ENCODE measurements at regions not wholly inside any gene's neighbourhood (a gene's known extent, or its start where the extent isn't known, plus 50 kb on each side); places are given as distances from the start of the nearest gene placed in this dataset.

- no peak overlapping the region for H3K27ac ChIP-seq (ENCODE audit: insufficient read depth in 1 of 2, low read depth in 1 of 2, low read length in 2 of 2, poor library complexity in 1 of 2, severe bottlenecking in 2 of 2)
- peaks cover 0 to 2% (median 0%) of the 10 kb centered on the region in 5 experiments for H3K9me3 ChIP-seq (ENCODE audit: control extremely low read depth in 1 of 5, control insufficient read depth in 4 of 5, insufficient read depth in 2 of 5, low read depth in 1 of 5, low read length in 4 of 5)
- DNase-seq = no peak
- no peaks in the 10 kb centered on the region for H3K4me1 ChIP-seq (ENCODE audit: control extremely low read depth in 1 of 4, control insufficient read depth in 4 of 4, insufficient read depth in 4 of 4, low read length in 3 of 4)
- H3K27me3 ChIP-seq (replicated peaks in 2 of 5; ENCODE audit: control insufficient read depth in 4 of 5, insufficient read depth in 5 of 5, low read length in 4 of 5) = no peaks in the 10 kb centered on the region
- WGBS (ENCODE audit: insufficient coverage) = 80% methylated on average over 1 of the region's 3 CpGs
- H3K36me3 ChIP-seq (ENCODE audit: control insufficient read depth in 4 of 4, insufficient read depth in 4 of 4, low read length in 3 of 4) = no peaks in the 10 kb centered on the region
- CTCF ChIA-PET = interaction anchor here (1.0 kb wide), 1 partner anchor 8 kb away, joined by 3 read pairs; no protein-coding TSS in a partner anchor
- no peak overlapping the region for H3K4me3 ChIP-seq (ENCODE audit: control insufficient read depth in 1 of 7, extremely low read depth in 1 of 7, insufficient read depth in 4 of 7, low read depth in 2 of 7, low read length in 6 of 7)
- POLR2A ChIA-PET = no interaction called here
Measured at GRCh38 chr14:62304257-62304656, 542.0 kb downstream of the SNAPC1 start.

- 93% methylated on average over 3 of the region's 3 CpGs for WGBS (ENCODE audit: insufficient coverage)
- ChIA-PET POLR2A (no interaction called here), CTCF (no interaction called here)
- Histone ChIP-seq H3K36me3 (ENCODE audit: control insufficient read depth in 4 of 4, insufficient read depth in 4 of 4, low read length in 3 of 4) (no peaks in the 10 kb centered on the region), H3K9me3 (ENCODE audit: control extremely low read depth in 1 of 5, control insufficient read depth in 4 of 5, insufficient read depth in 2 of 5, low read depth in 1 of 5, low read length in 4 of 5) (peaks cover 0 to 2% (median 0%) of the 10 kb centered on the region in 5 experiments), H3K27ac (ENCODE audit: insufficient read depth in 1 of 2, low read depth in 1 of 2, low read length in 2 of 2, poor library complexity in 1 of 2, severe bottlenecking in 2 of 2) (no peak overlapping the region), H3K27me3 (replicated peaks in 2 of 5; ENCODE audit: control insufficient read depth in 4 of 5, insufficient read depth in 5 of 5, low read length in 4 of 5) (no peaks in the 10 kb centered on the region), H3K4me3 (ENCODE audit: control insufficient read depth in 1 of 7, extremely low read depth in 1 of 7, insufficient read depth in 4 of 7, low read depth in 2 of 7, low read length in 6 of 7) (no peak overlapping the region), H3K4me1 (ENCODE audit: control extremely low read depth in 1 of 4, control insufficient read depth in 4 of 4, insufficient read depth in 4 of 4, low read length in 3 of 4) (no peaks in the 10 kb centered on the region)
- DNase-seq = no peak
Measured at GRCh38 chr14:62307844-62308243, 545.6 kb downstream of the SNAPC1 start.

- H3K27me3 ChIP-seq (replicated peaks in 2 of 5; ENCODE audit: control insufficient read depth in 4 of 5, insufficient read depth in 5 of 5, low read length in 4 of 5) = no peaks in the 10 kb centered on the region
- no peaks in the 10 kb centered on the region for H3K4me1 ChIP-seq (ENCODE audit: control extremely low read depth in 1 of 4, control insufficient read depth in 4 of 4, insufficient read depth in 4 of 4, low read length in 3 of 4)
- POLR2A ChIA-PET = no interaction called here
- WGBS (ENCODE audit: insufficient coverage) = 94% methylated on average over 2 of the region's 3 CpGs
- H3K27ac ChIP-seq (ENCODE audit: insufficient read depth in 1 of 2, low read depth in 1 of 2, low read length in 2 of 2, poor library complexity in 1 of 2, severe bottlenecking in 2 of 2) = no peak overlapping the region
- DNase-seq = no peak
- CTCF ChIA-PET = no interaction called here
- no peaks in the 10 kb centered on the region for H3K36me3 ChIP-seq (ENCODE audit: control insufficient read depth in 4 of 4, insufficient read depth in 4 of 4, low read length in 3 of 4)
- H3K9me3 ChIP-seq (ENCODE audit: control extremely low read depth in 1 of 5, control insufficient read depth in 4 of 5, insufficient read depth in 2 of 5, low read depth in 1 of 5, low read length in 4 of 5) = peaks cover 0 to 2% (median 0%) of the 10 kb centered on the region in 5 experiments
- no peak overlapping the region for H3K4me3 ChIP-seq (ENCODE audit: control insufficient read depth in 1 of 7, extremely low read depth in 1 of 7, insufficient read depth in 4 of 7, low read depth in 2 of 7, low read length in 6 of 7)
Measured at GRCh38 chr14:62308316-62308715, 546.1 kb downstream of the SNAPC1 start.

- H3K9me3 ChIP-seq (ENCODE audit: control extremely low read depth in 1 of 5, control insufficient read depth in 4 of 5, insufficient read depth in 2 of 5, low read depth in 1 of 5, low read length in 4 of 5) = peaks cover 0 to 2% (median 0%) of the 10 kb centered on the region in 5 experiments
Measured at GRCh38 chr14:62308891-62309290, 546.7 kb downstream of the SNAPC1 start.

GRCh38 chr14:62313212-62313611 lies 551.0 kb downstream of the SNAPC1 start:
- H3K36me3 ChIP-seq (ENCODE audit: control insufficient read depth in 4 of 4, insufficient read depth in 4 of 4, low read length in 3 of 4) = no peaks in the 10 kb centered on the region
- no peak overlapping the region for H3K27ac ChIP-seq (ENCODE audit: insufficient read depth in 1 of 2, low read depth in 1 of 2, low read length in 2 of 2, poor library complexity in 1 of 2, severe bottlenecking in 2 of 2)
- 100% methylated on average over 2 of the region's 3 CpGs for WGBS (ENCODE audit: insufficient coverage)
- no peak for DNase-seq
- POLR2A ChIA-PET = no interaction called here
- H3K4me3 ChIP-seq (ENCODE audit: control insufficient read depth in 1 of 7, extremely low read depth in 1 of 7, insufficient read depth in 4 of 7, low read depth in 2 of 7, low read length in 6 of 7) = no peak overlapping the region
- CTCF ChIA-PET = no interaction called here
- no peaks in the 10 kb centered on the region for H3K9me3 ChIP-seq (ENCODE audit: control extremely low read depth in 1 of 5, control insufficient read depth in 4 of 5, insufficient read depth in 2 of 5, low read depth in 1 of 5, low read length in 4 of 5)
- H3K4me1 ChIP-seq (ENCODE audit: control extremely low read depth in 1 of 4, control insufficient read depth in 4 of 4, insufficient read depth in 4 of 4, low read length in 3 of 4) = no peaks in the 10 kb centered on the region
- H3K27me3 ChIP-seq (replicated peaks in 2 of 5; ENCODE audit: control insufficient read depth in 4 of 5, insufficient read depth in 5 of 5, low read length in 4 of 5) = no peaks in the 10 kb centered on the region

More at GRCh38 chr14:62308891-62309290, 546.7 kb downstream of the SNAPC1 start:
- Histone ChIP-seq H3K4me3 (ENCODE audit: control insufficient read depth in 1 of 7, extremely low read depth in 1 of 7, insufficient read depth in 4 of 7, low read depth in 2 of 7, low read length in 6 of 7) (no peak overlapping the region), H3K36me3 (ENCODE audit: control insufficient read depth in 4 of 4, insufficient read depth in 4 of 4, low read length in 3 of 4) (no peaks in the 10 kb centered on the region), H3K27me3 (replicated peaks in 2 of 5; ENCODE audit: control insufficient read depth in 4 of 5, insufficient read depth in 5 of 5, low read length in 4 of 5) (no peaks in the 10 kb centered on the region), H3K4me1 (ENCODE audit: control extremely low read depth in 1 of 4, control insufficient read depth in 4 of 4, insufficient read depth in 4 of 4, low read length in 3 of 4) (no peaks in the 10 kb centered on the region), H3K27ac (ENCODE audit: insufficient read depth in 1 of 2, low read depth in 1 of 2, low read length in 2 of 2, poor library complexity in 1 of 2, severe bottlenecking in 2 of 2) (no peak overlapping the region)
- ChIA-PET POLR2A (no interaction called here), CTCF (no interaction called here)
- no peak for DNase-seq
- WGBS (ENCODE audit: insufficient coverage) = 0% methylated on average over 1 of the region's 4 CpGs

GRCh38 chr14:62314221-62314620 lies 552.0 kb downstream of the SNAPC1 start:
- 100% methylated on average over 2 of the region's 2 CpGs for WGBS (ENCODE audit: insufficient coverage)
- no peak overlapping the region for H3K27ac ChIP-seq (ENCODE audit: insufficient read depth in 1 of 2, low read depth in 1 of 2, low read length in 2 of 2, poor library complexity in 1 of 2, severe bottlenecking in 2 of 2)
- DNase-seq = no peak
- H3K9me3 ChIP-seq (ENCODE audit: control extremely low read depth in 1 of 5, control insufficient read depth in 4 of 5, insufficient read depth in 2 of 5, low read depth in 1 of 5, low read length in 4 of 5) = no peaks in the 10 kb centered on the region
- no peaks in the 10 kb centered on the region for H3K27me3 ChIP-seq (replicated peaks in 2 of 5; ENCODE audit: control insufficient read depth in 4 of 5, insufficient read depth in 5 of 5, low read length in 4 of 5)
- CTCF ChIA-PET = no interaction called here
- no peaks in the 10 kb centered on the region for H3K4me1 ChIP-seq (ENCODE audit: control extremely low read depth in 1 of 4, control insufficient read depth in 4 of 4, insufficient read depth in 4 of 4, low read length in 3 of 4)
- H3K4me3 ChIP-seq (ENCODE audit: control insufficient read depth in 1 of 7, extremely low read depth in 1 of 7, insufficient read depth in 4 of 7, low read depth in 2 of 7, low read length in 6 of 7) = no peak overlapping the region
- POLR2A ChIA-PET = no interaction called here
- no peaks in the 10 kb centered on the region for H3K36me3 ChIP-seq (ENCODE audit: control insufficient read depth in 4 of 4, insufficient read depth in 4 of 4, low read length in 3 of 4)

- H3K27me3 ChIP-seq (replicated peaks in 2 of 5; ENCODE audit: control insufficient read depth in 4 of 5, insufficient read depth in 5 of 5, low read length in 4 of 5) = no peaks in the 10 kb centered on the region
- H3K4me3 ChIP-seq (ENCODE audit: control insufficient read depth in 1 of 7, extremely low read depth in 1 of 7, insufficient read depth in 4 of 7, low read depth in 2 of 7, low read length in 6 of 7) = no peak overlapping the region
- no peak overlapping the region for H3K27ac ChIP-seq (ENCODE audit: insufficient read depth in 1 of 2, low read depth in 1 of 2, low read length in 2 of 2, poor library complexity in 1 of 2, severe bottlenecking in 2 of 2)
- CTCF ChIA-PET = no interaction called here
- no peaks in the 10 kb centered on the region for H3K9me3 ChIP-seq (ENCODE audit: control extremely low read depth in 1 of 5, control insufficient read depth in 4 of 5, insufficient read depth in 2 of 5, low read depth in 1 of 5, low read length in 4 of 5)
- WGBS (ENCODE audit: insufficient coverage) = no CpG with 5 or more reads among the region's 1 CpG
- POLR2A ChIA-PET = no interaction called here
- no peaks in the 10 kb centered on the region for H3K4me1 ChIP-seq (ENCODE audit: control extremely low read depth in 1 of 4, control insufficient read depth in 4 of 4, insufficient read depth in 4 of 4, low read length in 3 of 4)
- DNase-seq = no peak
- no peaks in the 10 kb centered on the region for H3K36me3 ChIP-seq (ENCODE audit: control insufficient read depth in 4 of 4, insufficient read depth in 4 of 4, low read length in 3 of 4)
Measured at GRCh38 chr14:62314871-62315270, 552.7 kb downstream of the SNAPC1 start.
